ENCODE measurements at regions not wholly inside any gene's neighbourhood (a gene's known extent, or its start where the extent isn't known, plus 50 kb on each side); places are given as distances from the start of the nearest gene placed in this dataset.
"Not testable (repeated sequence)": the region's sequence is repeated elsewhere in the genome, so short reads cannot be mapped to it uniquely, and the experiment has no call there.

DNA sequence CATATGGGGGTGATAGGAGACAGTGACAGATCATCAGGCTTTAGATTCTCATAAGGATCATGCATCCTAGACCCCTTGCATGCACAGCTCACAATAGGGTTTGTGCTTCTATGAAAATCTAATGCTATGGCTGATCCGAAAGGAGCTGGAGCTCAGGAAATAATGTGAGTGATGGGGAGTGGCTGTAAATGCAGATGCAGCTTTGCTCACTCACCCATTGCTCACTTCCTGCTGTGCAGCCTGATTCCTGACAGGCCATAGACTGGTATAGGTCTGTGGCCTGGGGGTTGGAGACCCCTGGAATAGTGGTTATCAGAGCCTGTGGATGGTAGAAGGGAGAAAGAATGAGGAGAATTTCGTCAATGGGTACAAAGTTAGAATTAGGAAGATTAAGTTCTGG, 2751.1 kb downstream of the ARAP2 start:
- H3K36me3 ChIP-seq (replicated peaks in 1 of 2) = no peaks in the 10 kb centered on the region
- H3K27ac ChIP-seq = no peak overlapping the region
- H3K4me1 ChIP-seq (replicated peaks in 1 of 2) = no peaks in the 10 kb centered on the region
- no peak for DNase-seq
- no peaks in the 10 kb centered on the region for H3K9me3 ChIP-seq (replicated peaks in 1 of 3)
- 60 to 82% (median 73%) methylated on average over 2 of the region's 2 CpGs for WGBS, 4 donors
- TF ChIP-seq POLR2A (IDR thresholded peaks at IDR 0.05) = no peak
- TF ChIP-seq, protein P1, sequence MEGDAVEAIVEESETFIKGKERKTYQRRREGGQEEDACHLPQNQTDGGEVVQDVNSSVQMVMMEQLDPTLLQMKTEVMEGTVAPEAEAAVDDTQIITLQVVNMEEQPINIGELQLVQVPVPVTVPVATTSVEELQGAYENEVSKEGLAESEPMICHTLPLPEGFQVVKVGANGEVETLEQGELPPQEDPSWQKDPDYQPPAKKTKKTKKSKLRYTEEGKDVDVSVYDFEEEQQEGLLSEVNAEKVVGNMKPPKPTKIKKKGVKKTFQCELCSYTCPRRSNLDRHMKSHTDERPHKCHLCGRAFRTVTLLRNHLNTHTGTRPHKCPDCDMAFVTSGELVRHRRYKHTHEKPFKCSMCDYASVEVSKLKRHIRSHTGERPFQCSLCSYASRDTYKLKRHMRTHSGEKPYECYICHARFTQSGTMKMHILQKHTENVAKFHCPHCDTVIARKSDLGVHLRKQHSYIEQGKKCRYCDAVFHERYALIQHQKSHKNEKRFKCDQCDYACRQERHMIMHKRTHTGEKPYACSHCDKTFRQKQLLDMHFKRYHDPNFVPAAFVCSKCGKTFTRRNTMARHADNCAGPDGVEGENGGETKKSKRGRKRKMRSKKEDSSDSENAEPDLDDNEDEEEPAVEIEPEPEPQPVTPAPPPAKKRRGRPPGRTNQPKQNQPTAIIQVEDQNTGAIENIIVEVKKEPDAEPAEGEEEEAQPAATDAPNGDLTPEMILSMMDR (IDR thresholded peaks at IDR 0.05) = no peak
- intact Hi-C loops (cut with DNase I) = no loop called here
- H3K4me3 ChIP-seq = no peak overlapping the region
- H3K27me3 ChIP-seq = no peaks in the 10 kb centered on the region

DNA sequence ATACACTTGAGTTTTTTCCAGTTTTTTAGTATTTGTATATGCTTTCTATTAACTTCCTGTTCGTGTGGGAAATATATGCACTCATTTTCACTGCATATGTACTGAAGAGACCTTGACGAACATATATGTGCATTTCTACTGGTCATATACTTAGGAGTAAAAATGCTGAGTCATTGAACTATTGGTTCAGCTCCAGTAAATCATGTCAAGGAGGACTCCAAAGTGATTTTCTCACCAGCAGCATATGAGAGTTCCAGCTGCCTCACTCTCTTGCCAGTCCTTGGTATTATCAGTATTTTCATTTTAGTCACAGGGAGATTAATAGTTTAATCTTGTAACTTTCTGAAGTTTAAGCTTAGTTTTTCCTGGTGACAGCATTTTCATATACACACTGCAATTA, 2750.2 kb downstream of the ARAP2 start:
- Histone ChIP-seq H3K27me3 (no peaks in the 10 kb centered on the region), H3K36me3 (replicated peaks in 1 of 2) (no peaks in the 10 kb centered on the region), H3K4me3 (no peak overlapping the region), H3K9me3 (replicated peaks in 1 of 3) (no peaks in the 10 kb centered on the region), H3K4me1 (replicated peaks in 1 of 2) (no peaks in the 10 kb centered on the region), H3K27ac (no peak overlapping the region)
- no peak for DNase-seq
- intact Hi-C loops (cut with DNase I) = no loop called here
- 58 to 70% (median 62%) methylated on average over 2 of the region's 2 CpGs for WGBS, 4 donors
- TF ChIP-seq, protein P1 (IDR thresholded peaks at IDR 0.05) = no peak
- TF ChIP-seq POLR2A (IDR thresholded peaks at IDR 0.05) = no peak

DNA sequence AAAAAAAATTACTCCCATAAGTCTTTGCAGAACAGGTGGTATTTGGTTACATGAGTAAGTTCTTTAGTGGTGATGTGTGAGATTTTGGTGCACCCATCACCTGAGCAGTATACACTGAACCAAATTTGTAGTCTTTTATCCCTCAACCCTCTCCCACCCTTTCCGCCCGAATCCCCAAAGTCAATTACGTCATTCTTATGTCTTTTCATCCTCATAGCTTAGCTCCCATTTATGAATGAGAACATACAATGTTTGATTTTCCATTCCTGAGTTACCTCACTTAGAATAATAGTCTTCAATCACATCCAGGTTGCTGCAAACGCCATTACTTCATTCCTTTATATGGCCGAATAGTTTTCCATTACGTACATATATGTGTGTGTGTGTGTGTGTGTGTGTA, 2742.7 kb downstream of the ARAP2 start:
- H3K27me3 ChIP-seq; H3K4me3 ChIP-seq; H3K9me3 ChIP-seq (replicated peaks in 1 of 3); H3K36me3 ChIP-seq (replicated peaks in 1 of 2); H3K4me1 ChIP-seq (replicated peaks in 1 of 2); DNase-seq; intact Hi-C loops (cut with DNase I); H3K27ac ChIP-seq: not testable (repeated sequence)
- 83 to 93% (median 87%) methylated on average over 6 of the region's 6 CpGs for WGBS, 4 donors

DNA sequence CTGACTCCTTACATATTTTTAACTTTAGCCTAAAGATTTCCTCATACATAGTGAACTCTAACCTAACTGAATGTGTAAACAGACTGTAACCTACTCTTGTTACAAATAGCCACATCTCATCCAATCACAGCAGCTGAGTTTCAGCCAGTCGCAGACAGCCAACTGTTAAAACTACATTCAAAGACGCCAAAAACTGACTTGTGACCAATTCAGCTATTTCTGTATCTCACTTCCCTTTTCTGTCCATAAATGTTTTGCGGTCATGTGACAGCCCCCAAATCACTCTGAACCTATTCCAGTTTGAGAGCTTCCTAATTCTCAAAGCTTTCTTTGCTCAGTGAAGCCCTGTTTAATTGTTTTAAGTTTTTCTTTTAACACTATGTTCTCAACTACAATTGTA, 2731.9 kb downstream of the ARAP2 start:
- TF ChIP-seq, protein P1 (IDR thresholded peaks at IDR 0.05) = no peak
- TF ChIP-seq POLR2A (IDR thresholded peaks at IDR 0.05) = no peak
- Histone ChIP-seq H3K4me1 (replicated peaks in 1 of 2) (no peaks in the 10 kb centered on the region), H3K27ac (no peak overlapping the region), H3K27me3 (no peaks in the 10 kb centered on the region), H3K4me3 (no peak overlapping the region), H3K36me3 (replicated peaks in 1 of 2) (no peaks in the 10 kb centered on the region), H3K9me3 (replicated peaks in 1 of 3) (no peaks in the 10 kb centered on the region)
- intact Hi-C loops (cut with DNase I) = no loop called here
- WGBS, 4 donors = 57 to 72% (median 63%) methylated on average over 3 of the region's 3 CpGs
- no peak for DNase-seq

DNA sequence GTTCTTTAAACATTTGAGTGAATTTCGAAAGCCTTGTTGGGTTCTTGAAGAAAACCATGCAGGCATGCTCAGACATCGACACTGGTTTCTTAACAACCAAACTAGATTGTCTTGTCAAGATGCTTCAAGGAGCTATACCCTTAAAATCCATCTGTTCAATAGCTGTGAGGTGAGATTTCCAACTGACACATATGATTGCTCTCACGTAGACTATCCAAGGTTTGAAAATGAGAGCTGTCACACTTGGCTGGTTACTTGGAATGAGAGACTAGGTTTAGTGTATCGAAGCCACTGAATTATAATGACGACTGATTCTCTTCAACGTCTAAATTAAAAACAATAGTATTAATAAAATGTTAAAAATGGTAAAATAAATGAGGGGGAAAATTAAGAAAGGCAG, 2725.5 kb downstream of the ARAP2 start:
- DNase-seq = no peak
- H3K4me3 ChIP-seq = no peak overlapping the region
- H3K4me1 ChIP-seq (replicated peaks in 1 of 2) = no peaks in the 10 kb centered on the region
- no peak overlapping the region for H3K27ac ChIP-seq
- TF ChIP-seq, protein P1 (IDR thresholded peaks at IDR 0.05) = no peak
- TF ChIP-seq POLR2A (IDR thresholded peaks at IDR 0.05) = no peak
- 69 to 82% (median 77%) methylated on average over 6 of the region's 6 CpGs for WGBS, 4 donors
- H3K36me3 ChIP-seq (replicated peaks in 1 of 2) = no peaks in the 10 kb centered on the region
- no peaks in the 10 kb centered on the region for H3K27me3 ChIP-seq
- intact Hi-C loops (cut with DNase I) = no loop called here
- no peaks in the 10 kb centered on the region for H3K9me3 ChIP-seq (replicated peaks in 1 of 3)

Measured in adrenal gland (tissue), 9 donors.